NOMO-1 treated with DMSO at 0.1 percent for 48 hours (cell line): ENCODE measurements at regions not wholly inside any gene's neighbourhood (a gene's known extent, or its start where the extent isn't known, plus 50 kb on each side); places are given as distances from the start of the nearest gene placed in this dataset.
"Not testable (repeated sequence)": the region's sequence is repeated elsewhere in the genome, so short reads cannot be mapped to it uniquely, and the experiment has no call there.

Experiments used
- DNase-seq: peaks from one replicate; lab custom pipeline; 2025; ENCODE audit not compliant: unreplicated experiment; lab: John Stamatoyannopoulos, UW

DNA sequence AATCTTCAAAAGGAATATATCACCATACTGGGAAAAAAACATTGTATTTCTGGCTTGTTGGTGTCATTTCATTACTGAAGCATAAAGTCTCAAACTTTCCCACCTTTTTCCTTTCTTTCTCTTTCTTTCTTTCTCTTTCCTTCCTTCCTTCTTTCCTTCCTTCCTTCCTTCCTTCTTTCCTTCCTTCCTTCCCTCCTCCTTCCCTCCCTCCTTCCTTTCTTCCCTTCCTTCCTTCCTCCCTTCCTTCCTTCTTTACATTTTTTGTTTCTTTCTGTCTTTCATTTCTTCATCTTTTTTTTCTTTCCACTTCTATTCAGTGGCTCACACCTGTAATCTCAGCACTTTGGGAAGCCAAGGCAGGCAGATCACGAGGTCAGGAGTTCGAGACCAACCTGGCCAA is 1160.7 kb downstream of the PCDH7 start:
- DNase-seq = not testable (repeated sequence)

GRCh38 chr4:31896349-31896748 is 1176.2 kb downstream of the PCDH7 start:
- DNase-seq = no peak

DNA sequence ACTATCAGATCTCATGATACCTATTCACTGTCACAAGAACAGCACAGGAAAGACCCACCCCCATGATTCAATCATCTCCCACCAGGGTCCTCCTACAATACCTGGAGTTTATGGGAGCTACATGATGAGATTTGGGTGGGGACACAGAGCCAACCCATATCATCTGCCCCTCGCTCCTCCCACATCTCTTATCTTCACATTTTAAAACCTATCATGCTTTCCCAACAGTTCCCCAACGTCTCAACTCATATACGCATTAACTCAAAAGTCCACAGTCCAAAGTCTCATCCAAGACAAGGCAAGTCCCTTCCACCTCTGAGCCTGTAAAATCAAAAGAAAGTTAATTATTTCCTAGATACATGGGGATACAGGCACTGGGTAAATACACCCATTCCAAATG is 1185.2 kb downstream of the PCDH7 start:
- DNase-seq = no peak

DNA sequence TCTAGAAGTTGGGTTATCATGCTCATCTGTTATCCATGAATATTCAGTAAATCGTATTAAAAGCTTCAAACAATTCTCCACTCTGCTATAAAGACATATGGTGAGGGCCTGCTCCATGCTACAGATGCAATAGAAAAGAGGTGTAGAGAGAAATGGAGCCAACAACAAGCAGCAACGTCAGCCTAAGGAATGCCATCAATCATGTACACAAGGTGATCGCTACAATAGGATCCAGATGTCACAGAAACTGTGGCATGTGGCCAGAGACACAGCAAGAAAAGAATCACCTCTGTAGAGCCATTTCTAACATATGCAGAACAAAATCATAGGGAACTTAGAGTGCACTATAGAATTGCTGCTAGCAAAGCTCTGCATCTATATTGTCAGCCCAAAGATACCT is 1188.1 kb downstream of the PCDH7 start:
- DNase-seq = no peak

GRCh38 chr4:31917334-31917733 is 1197.2 kb downstream of the PCDH7 start:
- no peak for DNase-seq

GRCh38 chr4:31918891-31919290 is 1198.7 kb downstream of the PCDH7 start:
- DNase-seq = peak; percentile 93

- no peak for DNase-seq
Measured at GRCh38 chr4:31923634-31924033, 1203.5 kb downstream of the PCDH7 start.

DNA sequence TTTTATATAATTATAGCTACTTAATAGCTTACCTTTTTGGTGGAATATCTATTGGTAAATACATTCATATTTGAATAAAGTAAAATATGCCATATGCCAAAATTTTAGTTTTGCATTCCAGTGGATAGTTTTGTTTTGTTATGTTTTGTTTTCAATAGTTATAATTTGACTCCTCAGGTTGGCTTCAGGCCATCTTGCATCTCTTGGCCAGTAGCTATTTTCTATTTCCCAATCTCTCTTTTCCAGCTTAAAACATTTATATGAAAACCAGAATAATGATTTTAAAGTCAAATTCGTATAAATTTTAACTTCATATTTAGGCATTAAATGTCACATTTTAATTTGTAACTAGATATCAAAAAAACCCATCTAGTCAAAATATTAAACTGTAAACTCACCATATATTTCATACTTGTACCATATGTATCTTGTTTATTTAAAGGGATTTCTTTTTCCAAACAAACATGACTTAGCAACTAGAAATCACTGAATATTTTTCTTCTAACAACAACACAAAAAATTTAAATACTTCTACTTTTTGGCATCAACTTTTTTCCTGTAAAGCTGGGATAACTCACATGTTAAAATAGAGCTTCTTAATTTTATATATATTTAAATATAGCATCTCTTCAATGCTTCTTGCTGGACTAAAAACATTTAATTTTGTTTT is 1209.6 kb downstream of the PCDH7 start:
- DNase-seq = no peak

DNA sequence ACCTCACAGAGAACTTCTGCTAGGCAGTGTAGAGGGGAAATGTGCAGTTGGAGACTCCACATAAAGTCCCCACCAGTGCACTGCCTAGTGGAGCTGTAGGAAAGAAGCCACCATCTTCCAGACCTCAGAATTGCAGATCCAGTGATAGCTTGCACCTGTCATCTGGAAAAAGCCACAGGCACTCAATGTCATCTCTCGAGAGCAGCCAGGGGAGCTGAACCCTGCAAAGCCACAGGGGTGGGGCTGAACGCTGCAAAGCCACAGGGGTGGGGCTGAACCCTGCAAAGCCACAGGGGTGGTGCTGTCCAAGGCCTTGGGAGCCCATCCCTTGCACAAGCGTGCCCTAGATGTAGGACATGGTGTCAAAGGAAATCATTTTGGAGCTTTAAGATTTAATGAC is 1226.3 kb downstream of the PCDH7 start:
- no peak for DNase-seq

- DNase-seq = no peak
Measured at GRCh38 chr4:31947101-31947500, 1226.9 kb downstream of the PCDH7 start.

GRCh38 chr4:31949045-31949444 is 1228.9 kb downstream of the PCDH7 start:
- DNase-seq = no peak

DNA sequence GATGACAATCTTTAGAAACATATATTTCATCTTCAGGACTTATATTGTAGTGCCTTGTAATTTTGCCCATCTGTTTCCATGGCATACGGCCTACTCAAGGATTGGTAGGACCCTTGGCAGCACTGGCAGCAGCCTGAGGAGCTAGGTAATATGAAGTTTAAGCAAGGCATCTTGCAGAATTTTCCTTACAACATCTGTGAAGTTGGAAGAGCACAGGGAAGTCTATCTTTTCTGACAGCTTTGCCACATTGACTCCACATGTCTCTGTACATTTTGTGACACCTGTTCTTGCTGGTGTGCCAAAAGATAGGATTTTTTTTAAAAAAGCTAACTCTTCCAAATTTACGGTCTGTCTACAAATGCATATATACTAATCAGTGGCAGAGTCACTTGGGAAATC is 1235.2 kb downstream of the PCDH7 start:
- DNase-seq = no peak

DNA sequence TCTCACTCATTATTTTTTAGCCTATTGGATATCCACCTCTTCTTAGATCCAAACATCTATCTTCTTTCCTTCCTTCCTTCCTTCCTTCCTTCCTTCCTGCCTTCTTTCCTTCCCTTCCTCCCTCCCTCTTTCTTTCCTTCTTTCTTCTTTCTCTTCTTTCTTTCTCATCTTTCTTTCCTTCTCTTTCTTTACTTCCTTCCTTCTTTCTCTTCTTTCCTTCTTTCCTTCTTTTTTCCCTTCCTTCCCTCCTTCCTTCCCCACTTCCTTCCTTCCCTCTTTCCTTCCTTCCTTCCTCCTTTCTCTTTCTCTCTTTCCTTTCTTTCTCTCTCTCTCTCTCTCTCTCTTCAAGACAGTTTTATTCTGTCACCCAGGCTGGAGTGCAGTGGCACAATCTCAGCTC is 1239.8 kb downstream of the PCDH7 start:
- no peak for DNase-seq

- peak; percentile 24 for DNase-seq
Measured at GRCh38 chr4:31964685-31965084, 1244.5 kb downstream of the PCDH7 start.

DNA sequence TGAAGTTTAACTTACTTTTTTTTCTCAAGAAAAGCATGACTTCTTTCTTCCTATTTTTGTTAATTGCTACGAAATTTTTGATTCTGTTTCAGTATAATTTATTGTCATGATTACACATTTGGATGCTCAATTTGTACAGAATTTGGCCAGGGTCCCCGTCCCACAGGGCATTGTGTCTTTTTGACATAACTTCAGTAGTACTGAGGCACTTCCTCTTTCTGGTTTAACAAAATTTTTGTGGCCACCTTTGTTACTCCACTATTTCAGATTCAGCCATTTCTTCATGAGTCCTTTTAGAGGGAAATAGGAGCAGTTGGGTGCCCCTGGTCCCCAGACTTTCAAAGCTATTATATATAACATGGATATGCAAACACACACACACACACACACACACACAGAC is 1248.7 kb downstream of the PCDH7 start:
- peak; percentile 48 for DNase-seq

- no peak for DNase-seq
Measured at GRCh38 chr4:31974490-31975002, 1254.4 kb downstream of the PCDH7 start.

DNA sequence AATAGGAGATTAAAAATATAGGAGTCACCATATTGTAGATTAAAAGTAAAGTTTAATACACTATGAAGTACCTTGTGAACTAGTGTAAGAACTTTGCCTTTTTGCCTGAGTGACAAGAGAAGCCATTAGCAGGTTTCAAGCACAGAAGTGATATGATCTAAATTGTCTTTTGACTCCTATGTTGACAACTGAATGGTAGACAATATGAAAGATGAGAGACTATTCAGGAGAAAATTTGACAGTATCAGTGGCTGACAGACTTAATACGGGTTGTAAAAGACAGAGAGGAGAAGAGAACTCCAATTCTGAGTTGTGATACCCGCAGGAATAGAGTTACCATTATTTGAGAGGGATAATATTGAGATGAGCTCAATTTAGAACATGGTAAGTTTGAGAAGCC is 1259.8 kb downstream of the PCDH7 start:
- no peak for DNase-seq

DNA sequence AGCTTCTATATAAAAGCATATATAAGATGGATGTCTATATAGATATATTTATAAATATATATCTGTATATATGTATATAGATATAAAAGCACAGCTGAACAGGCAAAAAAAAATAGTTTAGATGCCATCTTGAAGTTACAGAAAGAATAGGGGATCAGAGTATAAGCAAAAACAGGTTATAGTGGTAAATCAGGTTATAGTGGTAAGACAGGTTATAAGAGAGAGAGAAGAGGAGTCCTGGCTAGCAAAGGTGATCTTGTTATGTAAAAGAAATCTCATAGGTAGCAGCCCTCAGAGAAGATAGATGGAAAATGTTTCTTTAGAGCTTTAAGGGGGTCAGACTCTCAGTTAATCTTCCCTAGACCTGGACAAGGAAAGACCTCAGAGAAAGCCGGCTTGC is 1263.1 kb downstream of the PCDH7 start:
- DNase-seq = no peak

DNA sequence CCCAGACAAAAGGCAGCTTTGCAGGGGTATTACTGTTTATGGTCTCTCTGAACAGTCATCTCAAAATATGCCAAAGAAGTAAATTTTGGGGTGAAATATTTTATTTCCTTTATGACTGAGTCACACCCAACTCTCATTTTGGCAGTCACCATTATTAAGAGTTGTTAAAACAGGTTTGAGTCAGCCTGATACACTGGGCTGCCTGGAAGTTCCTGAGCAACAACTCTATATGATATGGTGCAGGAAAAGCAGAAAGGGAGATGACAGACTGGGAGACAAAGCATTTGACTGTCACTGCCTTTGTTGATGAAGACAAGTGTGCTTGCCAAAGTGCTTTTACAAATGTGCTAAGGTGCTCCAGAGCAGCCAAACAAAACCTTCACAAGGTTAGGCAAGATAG is 1263.5 kb downstream of the PCDH7 start:
- no peak for DNase-seq

GRCh38 chr4:31984872-31985271 is 1264.7 kb downstream of the PCDH7 start:
- peak; percentile 99 for DNase-seq

- no peak for DNase-seq
Measured at GRCh38 chr4:31995943-31996901, 1276.1 kb downstream of the PCDH7 start.

GRCh38 chr4:31998807-31999206 is 1278.6 kb downstream of the PCDH7 start:
- DNase-seq = peak; percentile 10
